HG02759 (cell line): ENCODE measurements at regions not wholly inside any gene's neighbourhood (a gene's known extent, or its start where the extent isn't known, plus 50 kb on each side); places are given as distances from the start of the nearest gene placed in this dataset.

ENCODE experiments used
- ATAC-seq: cut with Tn5 transposase; IDR thresholded peaks from one replicate; pipeline ENCODE4 v1.9.1; 2021; ENCODE audit warnings: mild to moderate bottlenecking, moderate library complexity; ENCODE audit not compliant: unreplicated experiment

DNA sequence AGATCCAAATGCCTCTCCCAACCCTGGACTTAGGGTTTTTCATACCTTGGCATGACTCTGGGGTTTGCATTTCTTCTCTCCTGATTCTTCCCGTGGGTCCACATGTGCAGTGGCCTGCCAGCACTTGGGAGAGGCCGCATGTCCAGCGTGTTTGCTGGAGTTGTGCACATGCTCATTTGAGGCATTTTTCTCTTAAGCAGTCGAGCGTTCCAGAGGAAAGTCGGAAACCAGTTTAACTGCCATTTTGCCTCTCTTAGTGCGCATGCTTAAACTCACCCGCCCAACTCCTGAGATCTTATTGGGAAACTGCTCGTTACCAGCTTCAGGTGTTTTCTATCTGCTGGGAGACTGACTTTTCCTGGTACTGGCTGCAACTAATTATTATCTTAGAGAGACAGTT lies 888.4 kb upstream of the PHF14 start:
- no peak for ATAC-seq

DNA sequence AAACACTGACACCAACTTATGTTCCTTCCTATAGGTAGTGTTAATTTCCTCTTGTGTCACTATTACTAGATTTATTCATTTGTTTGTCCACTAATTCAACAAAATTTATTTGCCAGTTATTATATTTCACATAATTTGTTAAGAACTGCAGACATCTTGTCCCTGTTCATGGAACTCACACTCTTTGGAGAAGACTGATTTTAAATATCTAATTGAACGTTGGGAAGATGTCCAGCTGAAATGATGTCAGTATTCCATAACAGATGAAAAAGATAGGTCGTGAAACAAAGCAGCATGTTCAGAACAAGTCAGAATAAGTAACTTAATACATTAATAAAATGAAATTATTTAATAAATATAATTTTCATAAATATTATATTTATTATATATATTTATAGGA lies 873.1 kb upstream of the PHF14 start:
- no peak for ATAC-seq

DNA sequence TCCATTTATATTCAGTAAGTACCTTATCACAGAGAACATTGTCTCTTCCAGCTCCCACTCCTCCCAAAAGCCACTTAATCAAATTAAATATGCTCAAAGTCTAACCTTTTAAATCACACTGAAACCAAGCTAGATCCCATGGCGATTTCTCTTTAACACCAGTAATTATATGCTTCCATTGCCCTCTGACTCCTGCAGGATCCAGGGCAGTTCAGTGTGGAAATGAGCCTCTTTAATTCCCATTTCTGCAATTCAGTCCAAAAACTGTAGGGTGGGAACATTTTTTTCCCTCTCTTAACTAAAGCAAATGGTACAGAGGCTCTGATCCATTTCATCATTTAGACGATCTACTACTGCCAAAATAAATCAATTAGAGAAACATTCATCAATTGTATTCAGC lies 872.3 kb upstream of the PHF14 start:
- no peak for ATAC-seq

DNA sequence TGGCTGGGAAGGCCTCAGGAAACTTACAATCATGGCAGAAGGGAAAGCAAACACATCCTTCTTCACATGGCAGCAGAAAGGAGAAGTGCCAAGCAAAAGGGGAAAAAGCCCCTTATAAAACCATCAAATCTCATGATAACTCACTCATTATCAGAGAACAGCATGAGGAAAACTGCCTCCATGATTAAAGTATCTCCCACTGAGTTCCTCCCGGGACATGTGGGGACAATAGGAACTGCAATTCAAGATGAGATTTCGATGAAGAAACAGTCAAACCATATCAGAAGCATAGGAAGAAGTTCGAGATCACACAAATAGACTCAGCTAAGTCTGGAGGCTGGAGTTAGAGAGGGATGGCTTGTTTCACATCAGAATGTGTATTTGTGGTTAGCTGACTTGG lies 869.4 kb upstream of the PHF14 start:
- no peak for ATAC-seq

DNA sequence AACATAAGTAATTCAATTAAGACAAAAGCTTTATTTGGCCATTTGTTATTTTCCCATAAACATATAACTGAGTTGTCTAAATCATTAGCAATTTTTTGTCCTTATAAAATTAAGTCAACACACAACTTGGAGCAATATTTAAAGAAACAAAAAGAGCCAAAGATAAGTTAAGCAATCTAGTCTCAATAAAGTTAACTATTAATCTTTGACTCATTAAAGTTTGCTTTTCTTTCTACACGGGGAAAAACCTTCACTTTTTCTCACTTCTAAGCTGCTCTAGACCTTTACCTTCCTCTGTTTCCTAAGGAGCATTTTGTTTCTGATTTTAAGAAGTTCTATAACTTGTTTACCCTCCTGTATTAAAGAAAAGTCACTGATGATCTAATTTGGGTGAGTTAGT lies 867.1 kb upstream of the PHF14 start:
- ATAC-seq: no peak

DNA sequence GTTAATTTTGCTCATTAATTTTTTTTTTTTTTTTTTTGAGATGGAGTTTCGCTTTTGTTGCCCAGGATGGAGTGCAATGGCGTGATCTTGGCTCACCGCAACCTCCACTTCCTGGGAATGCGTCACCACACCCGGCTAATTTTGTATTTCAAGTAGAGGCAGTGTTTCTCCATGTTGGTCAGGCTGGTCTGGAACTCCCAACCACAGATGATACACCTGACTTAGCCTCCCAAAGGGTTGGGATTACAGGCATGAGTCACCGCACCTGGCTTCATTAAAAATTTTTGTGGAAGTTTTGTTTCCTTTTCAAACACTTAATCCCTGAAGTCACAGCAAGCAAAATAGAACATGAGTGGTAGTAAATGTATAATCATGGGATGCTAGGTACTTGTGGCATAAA lies 857.2 kb upstream of the PHF14 start:
- ATAC-seq: no peak

DNA sequence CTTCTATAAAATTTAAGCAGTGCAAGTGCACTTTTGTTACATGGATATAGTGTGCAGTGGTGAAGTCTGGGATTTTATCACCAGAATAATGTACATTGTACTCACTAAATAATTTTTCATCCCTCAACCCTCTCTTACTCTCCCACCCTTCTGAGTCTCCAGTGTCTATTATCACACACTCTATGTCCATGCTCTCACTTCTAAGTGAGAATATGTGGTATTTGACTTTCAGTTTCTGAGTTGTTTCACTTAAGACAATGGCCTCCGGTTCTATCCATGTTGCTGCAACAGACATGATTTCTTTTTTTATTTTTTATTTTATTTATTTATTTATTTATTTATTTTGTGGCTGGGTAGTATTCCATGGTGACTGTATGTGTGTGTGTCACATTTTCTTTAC lies 855.9 kb upstream of the PHF14 start:
- ATAC-seq: no peak

DNA sequence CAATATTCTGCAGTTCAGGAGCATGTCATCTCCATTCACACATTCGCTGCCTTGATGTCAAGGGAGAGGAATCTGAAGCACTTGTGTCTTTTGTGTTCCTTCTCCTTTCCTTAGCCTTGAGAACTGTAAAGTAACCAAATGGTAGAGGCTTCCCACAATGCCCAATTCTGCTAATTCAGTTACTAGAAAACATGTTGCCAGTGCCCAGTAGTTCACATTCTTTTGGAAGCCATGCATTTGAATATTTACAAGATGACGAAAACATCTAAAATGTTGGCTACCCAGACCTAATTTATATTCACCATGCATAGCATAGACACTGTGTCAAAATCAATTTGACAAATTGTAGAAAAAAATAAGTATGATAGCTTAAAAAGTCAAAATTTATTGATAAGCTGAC lies 852.7 kb upstream of the PHF14 start:
- ATAC-seq: no peak

DNA sequence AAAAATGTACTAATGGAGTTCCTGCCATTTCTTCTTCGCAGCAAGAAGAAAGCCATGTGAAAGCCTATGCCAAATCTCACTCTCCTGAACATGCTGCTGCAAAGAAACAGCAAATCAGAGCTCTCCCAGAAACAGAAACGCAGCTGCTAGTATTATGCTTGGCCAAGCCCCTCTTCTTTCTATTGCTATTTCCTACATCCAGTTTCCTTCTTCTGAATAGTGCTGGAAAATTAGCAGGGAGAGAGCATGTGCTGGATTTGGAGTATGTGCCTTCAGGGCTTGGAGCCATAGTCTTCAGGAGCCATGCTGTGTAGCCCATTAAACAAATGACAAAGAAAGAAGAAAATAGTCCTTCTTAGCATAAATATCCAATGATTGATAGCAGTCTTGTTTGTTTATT lies 852.0 kb upstream of the PHF14 start:
- no peak for ATAC-seq

DNA sequence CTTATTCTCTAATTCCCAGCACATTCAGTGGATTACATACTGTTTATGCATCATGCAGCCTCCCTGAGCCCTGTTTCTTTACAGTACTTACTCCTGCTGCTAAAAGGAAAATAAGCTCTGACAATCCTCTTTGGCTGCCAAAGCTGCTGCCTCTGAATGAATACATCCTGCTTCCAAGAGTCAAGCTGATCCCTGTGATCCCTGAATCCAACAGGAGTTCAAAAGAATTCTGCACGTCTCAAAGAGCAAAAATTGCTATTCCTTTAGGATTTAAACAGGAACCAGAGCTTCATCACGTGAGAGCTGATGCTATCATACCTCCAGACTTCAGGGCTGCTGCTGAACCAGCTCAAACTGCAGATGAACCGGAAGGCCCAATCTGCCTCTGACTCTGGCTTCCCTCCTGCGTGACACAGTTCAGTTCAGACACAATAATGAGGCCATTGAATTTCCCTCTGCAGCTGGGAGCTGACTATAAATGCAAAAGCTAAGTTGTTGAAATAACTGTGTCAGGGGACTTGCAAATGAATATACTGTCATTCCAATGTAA lies 851.0 kb upstream of the PHF14 start:
- no peak for ATAC-seq

DNA sequence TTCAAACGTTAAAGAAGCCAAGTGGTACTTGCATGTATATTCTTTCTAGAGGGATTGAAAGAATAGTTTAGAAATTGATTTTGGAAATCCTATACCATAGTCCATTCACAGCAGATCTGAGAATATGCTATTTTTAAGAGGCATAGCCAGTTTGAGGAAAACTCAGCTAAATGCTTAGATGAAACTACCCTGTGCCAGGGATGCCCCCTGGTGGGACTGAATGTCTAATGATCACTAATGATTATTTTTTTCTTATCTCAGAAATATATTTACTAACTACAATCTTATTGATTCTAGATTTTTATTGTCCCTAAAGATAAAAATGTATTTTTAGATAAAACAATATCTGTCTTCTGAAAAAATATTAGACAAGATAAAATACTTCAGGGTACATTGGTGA lies 844.9 kb upstream of the PHF14 start:
- no peak for ATAC-seq

DNA sequence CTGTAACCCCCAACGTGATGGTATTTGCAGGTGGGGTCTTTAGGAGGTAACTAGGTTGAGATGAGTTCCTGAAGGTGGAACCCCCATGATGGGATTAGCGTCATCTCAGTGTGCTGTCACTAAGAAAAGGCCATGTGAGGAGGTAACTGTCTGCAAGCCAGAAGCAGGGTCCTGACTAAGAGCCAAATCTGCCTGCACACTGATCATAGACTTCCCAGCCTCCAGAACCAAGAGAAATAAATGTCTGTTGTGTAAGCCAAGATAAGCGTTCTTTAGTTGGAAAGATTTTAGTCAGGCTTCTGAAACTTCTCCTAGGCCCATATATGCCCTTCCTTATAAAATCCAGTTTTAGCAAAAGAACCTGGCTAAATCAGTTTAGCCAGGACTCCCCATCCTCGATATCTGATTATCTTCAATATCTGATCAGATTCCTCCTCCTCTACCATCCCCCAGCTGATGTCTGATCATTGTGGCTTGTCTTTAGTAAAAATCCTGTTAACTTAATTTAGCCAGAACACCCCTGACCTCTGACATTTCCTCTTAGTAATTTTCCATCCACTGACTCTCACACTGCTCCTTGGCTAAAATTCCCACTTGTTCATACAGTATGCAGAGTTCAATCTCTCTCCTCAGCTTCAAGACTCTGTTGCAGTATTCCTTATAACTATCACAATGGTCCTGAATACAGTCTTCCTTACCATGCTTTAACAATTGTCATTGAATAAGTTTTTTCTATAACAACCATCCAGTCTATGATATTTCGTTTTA lies 835.4 kb upstream of the PHF14 start:
- ATAC-seq: no peak

DNA sequence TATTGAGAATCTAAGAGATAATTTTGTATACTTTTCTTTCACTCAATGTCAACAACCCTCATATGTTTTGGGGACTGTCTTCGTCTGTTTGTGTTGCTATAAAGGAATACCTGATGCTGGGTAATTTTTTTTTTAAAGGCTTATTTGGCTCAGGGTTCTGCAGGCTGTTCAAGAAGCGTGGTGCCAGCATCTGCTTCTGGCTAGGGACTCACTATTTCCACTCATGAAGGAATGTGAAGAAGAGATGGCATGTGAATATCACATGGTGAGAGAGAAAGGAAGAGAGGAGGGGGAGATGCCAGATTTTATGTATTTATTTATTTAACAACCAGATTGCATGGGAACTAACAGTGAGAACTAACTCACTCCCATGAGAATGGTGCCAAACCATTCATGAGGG lies 827.4 kb upstream of the PHF14 start:
- ATAC-seq: no peak

DNA sequence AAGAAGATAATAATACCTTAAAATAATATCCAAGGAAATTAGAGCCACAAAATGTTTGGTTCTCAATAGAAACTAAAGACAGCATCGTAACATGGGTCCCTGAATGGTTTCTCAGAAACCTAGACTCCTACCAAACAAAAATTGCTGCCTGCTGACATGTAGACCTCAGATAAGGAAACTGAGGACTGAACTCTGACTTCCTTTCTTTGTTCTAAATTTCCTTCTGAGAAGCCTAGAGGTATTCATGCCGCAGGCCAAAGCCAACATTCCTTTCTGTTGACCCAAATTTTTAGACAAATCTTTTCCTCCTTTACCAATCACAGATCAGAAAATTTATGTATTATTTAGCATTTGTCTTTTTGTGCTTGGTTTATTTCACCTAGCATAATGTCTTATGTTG lies 816.7 kb upstream of the PHF14 start:
- no peak for ATAC-seq

DNA sequence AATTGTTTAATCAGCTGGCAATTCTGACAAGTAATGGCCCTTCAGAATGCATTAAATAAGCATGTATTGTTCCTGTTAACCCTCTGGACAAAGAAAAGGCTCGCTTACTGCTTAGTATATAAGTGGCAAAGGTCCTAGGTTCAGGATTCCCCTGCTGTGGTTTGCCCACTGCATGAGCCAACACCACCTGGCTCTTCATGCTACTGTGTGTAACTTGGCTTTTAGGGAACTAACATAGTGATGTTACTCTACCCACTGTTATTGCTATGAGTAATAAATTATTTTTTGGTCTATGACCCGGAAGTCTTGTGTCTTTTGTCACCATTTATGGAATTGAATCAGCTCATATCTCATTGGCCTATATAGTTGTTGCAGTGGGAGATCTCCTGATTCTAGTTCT lies 791.7 kb upstream of the PHF14 start:
- no peak for ATAC-seq

DNA sequence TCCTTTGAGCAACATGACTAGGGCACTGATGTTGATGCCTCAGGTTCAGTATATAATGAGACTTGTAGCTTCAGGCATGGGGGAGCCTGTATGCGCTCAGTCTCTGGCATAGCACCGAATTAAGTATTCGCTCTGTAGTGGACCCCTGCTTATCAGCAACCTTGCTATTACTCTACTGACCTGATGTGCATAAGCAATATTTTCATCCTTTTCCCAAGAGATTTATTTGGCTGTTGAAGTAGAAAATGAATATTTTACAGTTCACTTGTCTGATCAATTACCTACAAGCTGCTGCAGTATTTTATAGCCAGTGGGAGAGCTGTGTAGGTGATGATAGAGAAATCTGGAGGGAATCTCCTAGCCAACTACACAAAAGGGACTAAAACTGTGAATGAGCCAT lies 781.6 kb upstream of the PHF14 start:
- ATAC-seq: no peak

DNA sequence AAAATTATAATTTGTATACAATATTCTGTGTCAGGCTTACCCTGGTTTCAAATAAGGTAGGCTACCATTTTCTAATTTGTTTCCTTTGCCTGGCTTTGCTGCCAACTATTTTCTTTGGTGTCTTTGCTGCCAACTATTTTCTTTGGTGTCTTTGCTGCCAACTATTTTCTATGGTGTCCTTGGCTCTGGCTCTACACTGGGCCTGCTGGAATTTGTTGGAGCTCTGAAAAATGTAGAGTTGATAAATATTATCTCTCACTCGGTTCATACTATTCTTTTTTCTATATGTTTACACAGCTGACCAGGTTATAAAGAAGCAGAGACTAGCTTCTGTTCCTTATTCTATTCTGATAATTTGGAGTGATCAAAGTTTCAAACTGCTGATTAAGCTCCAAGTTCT lies 768.0 kb upstream of the PHF14 start:
- ATAC-seq: no peak

DNA sequence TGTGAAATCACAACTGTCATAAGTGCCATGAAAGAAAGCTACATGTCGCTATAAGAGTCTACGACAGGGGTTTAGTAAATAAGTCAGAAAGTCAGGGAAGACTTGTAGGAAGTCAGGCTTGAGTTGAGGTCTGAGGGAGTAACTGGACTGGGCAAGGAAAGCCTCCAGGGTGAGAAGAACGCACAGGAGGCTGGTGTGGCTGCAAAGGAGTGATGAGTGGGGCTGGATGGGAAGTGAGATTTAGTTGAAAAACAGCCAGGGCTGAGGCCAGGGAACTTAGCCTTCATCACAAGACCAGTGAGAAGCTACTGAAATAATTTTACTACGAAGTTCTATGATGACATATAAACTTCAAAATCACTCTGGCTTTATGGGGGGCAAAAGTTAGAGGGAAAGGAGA lies 763.7 kb upstream of the PHF14 start:
- ATAC-seq: no peak

DNA sequence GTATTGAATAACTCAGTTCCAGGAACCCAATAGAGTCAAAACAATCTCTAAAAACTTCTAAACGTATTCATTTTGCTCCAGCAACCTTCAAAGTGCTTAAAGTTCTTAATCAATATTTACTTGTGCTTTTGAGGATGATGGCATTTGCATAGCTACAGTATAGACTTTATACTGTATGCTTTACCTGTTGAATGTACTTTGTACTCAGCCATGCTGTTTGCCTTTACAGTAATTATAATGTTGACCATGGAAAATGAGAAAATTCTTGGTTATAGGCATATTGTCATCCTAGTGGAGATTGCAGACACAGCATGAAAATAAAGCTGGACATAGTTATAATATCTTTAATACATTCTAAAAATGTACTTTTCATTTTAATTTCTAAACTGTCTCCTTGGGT lies 762.7 kb upstream of the PHF14 start:
- no peak for ATAC-seq

DNA sequence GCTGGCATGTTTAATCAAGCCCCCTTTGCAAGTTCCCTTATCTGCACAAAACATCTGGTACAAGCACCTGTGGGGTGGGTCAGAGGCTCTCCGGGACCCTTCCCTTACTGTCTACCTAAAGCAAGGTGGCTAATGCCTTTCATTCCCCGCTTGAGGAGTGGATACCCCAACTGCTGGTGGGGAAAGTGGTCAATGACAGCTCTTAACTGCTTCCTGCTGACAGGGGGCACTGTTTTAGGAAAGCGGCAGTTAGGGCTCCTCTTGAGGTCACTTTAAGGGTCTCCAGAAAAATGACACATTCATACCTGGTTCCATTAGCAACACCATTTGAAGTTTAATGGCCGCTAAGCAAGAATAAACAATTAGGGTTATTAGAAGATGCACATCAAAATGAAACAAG lies 761.8 kb upstream of the PHF14 start:
- no peak for ATAC-seq

DNA sequence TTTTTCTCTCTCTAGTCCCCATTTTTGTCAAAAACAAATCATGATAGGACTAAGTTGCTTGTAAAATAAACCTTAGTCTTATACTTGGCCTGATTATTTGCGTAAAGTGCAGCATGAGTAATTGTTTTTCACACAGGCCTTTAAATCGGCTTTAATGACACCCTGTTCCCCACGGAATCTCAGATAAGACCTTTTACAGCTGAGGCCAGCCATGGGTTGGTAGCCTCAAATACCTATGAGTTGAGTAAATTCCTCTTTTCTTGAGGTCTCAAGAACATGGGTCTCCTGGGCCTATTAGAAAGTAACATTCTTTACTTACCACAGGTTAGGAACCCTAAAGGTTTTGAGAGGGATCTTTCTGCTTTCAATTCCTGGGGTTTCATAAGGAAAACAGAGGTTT lies 761.0 kb upstream of the PHF14 start:
- no peak for ATAC-seq

DNA sequence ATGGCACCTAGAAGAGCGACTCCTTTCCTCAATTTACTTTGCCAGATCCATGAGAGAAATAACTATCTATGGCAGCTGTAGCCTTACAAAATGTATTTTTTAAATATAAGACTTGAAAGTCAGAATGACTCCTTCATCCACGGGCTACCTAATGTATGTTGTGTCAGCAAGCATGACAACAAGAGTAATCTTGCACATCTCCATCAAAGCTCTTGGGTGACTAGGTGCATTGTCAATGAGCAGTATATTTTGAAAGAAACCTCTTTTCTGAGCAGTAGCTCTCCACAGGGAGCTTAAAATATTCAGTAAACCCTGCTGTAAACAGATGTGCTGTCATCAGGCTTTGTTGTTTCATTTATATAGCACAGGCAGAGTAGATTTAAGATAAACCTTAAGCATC lies 757.2 kb upstream of the PHF14 start:
- ATAC-seq: no peak

DNA sequence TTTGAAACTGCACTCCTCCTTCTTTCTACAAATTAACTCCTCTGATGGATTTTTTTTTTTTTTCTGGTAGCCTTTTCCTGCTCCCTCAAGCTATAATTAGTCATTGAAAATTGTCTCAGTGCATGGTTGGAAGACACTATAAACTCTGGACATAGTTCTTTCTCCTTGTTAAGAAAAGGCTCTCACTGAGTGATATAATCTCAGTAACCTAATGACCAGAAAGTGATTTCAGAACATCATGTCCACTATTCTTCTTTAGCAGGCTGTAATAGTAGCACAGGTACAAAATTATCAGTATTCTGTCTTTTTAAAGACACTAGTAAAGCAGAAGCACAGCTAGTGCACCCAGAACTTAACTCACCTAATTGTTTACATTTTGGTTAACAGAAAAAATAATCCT lies 752.6 kb upstream of the PHF14 start:
- ATAC-seq: no peak
